Inferior parietal cortex (tissue), 1 donor: ENCODE measurements at regions not wholly inside any gene's neighbourhood (a gene's known extent, or its start where the extent isn't known, plus 50 kb on each side); places are given as distances from the start of the nearest gene placed in this dataset.

ENCODE experiments used
- DNase-seq: peaks from one replicate; pipeline ENCODE4 v3.0.0-alpha.2; 2016; ENCODE audit errors: extremely low spot score

GRCh38 chr2:16412321-16413030 lies 253.2 kb downstream of the CYRIA start:
- no peak for DNase-seq

GRCh38 chr2:16411788-16412187 lies 253.8 kb downstream of the CYRIA start:
- DNase-seq: no peak

- DNase-seq: no peak
Measured at GRCh38 chr2:16409849-16410248, 255.8 kb downstream of the CYRIA start.

- DNase-seq: no peak
Measured at GRCh38 chr2:16409006-16409390, 256.6 kb downstream of the CYRIA start.

DNA sequence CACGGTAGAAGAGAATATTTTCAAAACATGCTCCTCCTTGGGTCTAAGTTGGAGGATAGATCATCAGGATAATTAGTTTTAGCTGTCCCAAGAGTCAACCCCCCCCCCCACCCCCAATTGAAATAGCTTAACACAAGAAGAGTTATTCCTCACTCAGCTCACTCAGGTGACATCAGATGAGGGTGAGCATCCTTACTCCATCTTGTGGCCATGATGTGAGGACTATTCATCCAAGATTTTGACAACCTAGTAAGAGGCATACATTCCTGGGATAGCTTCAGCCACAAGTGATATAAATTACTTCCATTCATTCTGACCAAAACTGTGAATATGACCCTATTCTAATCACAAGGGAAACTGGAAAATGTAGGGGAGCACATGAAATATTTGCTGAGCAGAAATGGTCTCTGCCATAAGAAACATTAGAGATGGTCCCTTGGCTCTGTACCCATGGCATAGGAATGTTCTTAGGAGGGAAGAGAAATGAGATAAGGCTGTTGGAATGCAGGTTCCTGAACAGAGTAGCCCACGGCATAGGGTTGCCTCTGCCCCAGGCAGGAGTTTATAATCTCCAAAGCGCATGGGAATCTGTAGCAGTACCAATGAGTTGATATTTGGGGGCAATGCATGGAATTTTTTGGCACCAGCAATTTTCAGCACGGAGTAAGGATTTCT lies 257.2 kb downstream of the CYRIA start:
- DNase-seq: no peak

GRCh38 chr2:16407358-16407757 lies 258.3 kb downstream of the CYRIA start:
- DNase-seq: no peak

DNA sequence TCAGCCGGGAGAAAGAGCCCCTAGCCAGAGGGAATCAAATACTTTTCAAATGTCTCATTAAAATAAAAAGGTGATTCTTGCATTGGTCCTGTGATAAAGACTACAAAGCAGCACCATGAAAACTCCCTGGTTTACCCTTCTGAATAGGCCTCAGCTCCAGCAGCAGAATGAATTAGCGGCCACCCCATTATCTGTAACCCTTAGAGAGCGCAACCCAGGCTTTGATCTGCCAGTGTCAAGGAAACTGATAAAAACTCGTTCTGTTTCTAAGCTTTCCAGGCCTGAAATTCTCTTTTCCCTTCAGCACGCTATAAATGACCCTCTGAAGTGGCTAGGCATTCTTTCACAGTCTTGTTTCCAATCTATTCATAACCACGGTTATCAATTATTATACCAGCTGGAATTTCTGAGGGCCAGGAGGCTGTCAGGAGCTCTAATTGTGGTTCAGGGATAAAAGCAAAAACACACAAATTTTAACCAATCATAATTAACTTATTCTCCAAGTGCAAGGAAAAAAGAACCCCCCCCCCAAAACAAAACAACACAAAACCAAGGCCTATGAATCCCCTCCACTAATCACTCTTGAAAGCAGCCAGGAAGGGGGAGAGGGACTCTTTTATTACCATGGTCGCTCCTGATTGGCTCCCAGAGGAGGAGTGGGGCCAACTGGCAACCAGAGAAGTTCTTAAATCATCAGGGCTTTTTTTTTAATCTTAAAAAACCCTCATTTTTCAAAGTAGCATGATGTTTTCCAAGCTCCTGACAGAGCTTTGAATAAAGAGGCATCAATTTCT lies 258.9 kb downstream of the CYRIA start:
- DNase-seq: no peak

GRCh38 chr2:16405551-16405950 lies 260.1 kb downstream of the CYRIA start:
- no peak for DNase-seq

DNA sequence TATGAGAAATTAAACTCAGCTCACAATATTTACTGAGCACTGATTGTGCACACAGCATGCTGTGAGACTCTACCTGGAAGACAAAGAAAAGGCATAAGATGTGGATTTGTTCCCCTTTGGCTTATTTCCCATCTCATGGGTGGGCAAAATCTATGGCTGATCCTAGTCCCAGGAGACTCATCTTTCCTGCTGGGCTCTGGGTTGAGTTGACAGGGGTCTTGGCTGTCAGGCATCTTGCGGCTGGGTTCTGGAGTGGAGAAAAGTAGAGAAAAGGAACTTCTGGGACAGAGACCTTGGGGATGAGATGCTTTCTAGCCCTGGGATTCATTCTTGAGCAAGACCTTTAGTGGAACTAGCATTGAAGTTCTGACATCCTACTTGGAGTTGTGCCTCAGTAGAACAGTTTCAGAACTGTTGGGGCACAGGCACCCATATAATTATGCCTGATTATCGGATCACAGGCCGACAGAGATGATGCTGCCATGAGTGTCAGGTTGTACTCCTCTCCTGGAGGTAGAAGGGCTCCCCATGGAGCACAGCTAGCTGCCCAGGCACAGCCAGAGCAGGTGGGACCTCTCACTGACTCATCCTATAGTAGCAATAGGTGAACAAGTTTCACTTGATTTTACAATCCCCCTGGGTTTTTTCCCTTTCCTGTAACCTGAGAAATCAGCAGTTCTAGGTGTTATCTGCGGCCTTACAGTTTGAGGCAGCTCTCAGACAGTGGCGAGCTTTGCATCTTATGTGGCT lies 260.9 kb downstream of the CYRIA start:
- DNase-seq: no peak

DNA sequence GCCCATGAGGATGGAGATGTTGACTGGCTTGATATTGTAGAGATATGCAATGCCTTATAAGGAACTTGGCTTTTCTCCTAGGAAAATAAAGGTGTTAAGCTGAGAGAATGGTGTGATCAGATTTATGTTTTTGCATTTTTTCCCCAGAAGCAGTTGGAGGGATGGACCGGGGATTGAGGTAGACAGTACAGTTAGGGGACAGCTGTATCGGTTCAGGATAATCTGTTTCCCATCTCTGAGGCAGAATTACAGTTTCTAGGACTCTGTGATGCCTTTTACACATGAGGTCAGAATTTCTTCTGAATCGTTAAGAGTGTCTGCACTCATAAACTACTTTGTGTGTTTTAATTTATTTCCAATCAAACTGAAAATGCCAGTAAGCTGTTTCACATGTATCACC lies 261.5 kb downstream of the CYRIA start:
- DNase-seq: no peak

GRCh38 chr2:16402891-16403290 lies 262.7 kb downstream of the CYRIA start:
- DNase-seq: no peak

DNA sequence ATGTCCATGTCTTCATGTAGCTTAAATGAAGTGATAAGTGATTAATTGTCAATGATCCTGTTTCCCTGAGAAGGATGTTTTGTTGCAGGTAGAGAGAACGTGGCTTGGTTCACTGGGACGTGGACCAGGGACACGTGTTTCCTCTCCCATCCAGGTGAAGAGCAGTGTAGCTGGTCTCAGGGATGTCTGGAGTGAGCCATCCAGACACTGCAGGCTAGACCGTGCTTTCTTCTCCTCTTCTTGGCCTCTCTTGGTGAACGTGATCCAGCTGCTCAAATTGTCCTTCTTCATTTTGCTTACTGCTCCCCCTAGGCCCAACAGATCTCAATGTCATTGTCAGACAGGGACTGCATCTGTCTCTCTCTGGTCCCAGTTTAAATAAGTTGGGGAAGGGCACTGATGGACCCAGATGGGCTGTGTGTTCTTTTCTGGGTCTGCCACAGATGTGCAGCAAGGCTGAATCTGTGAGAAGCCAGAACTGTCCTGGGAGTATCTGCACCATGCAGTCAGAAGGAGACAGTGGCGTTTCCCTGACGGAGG lies 263.8 kb downstream of the CYRIA start:
- DNase-seq: no peak

GRCh38 chr2:16400127-16400623 lies 265.5 kb downstream of the CYRIA start:
- DNase-seq: no peak

DNA sequence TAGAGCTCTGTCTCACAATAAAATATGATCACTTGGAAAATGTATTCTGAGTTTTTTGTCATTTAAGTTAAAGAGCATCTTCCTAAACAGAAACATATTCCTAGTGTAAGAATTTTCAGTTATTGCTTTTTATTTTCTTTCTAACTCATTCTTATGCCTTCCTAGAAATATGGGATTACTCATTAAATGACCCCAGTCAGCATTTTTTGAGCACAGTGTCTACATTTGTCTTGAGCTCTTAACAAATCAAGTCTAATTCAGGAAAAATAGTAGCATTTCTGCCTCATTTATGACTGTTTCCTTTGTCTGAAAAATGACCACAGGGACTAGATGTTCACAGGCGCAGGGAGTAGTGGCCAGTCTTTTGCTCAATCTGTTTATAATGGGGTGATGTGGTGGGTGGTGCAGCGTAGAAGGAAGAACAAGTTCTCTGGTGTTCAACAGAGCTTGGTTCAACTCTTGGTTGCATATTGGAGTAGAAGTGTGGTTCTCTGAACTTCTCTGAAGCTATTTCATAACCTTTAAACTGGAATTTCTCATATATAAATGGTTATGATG lies 267.1 kb downstream of the CYRIA start:
- no peak for DNase-seq

- no peak for DNase-seq
Measured at GRCh38 chr2:16397681-16398475, 267.8 kb downstream of the CYRIA start.

- DNase-seq: no peak
Measured at GRCh38 chr2:16396986-16397385, 268.6 kb downstream of the CYRIA start.

DNA sequence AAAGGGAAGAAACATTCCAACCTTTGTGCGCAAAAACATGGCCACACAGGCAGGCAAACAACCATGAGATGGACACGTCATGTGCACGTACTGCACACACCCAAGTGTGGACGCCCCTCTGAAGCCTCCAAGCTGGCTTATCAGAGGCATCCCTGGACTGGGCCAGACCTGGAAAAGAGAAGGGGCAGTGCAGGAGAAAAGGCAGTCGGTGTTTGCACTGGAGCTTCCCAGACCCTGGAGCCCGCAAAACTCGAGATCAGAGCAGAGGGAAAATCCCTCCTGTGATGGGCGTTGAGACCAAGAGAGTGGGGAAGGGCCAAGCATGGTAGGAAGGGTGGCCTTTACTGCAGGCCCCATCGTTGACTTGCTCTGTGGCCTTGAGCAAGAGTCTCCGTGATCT lies 269.5 kb downstream of the CYRIA start:
- DNase-seq: no peak

DNA sequence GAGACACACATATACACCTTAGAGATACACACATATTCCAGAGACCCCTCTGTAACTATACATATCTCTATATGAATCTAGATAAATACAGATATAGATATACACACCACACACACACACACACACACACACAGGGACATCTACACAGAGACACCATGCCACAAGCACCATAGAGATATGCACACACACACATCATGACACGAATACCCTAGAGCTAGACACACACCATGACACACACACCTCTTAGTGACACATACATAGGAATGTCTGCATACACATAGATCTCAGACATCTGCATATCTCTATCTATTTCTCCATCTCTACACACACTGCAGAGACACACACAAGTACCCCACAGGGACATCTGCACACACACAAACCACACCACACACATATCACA lies 270.0 kb downstream of the CYRIA start:
- no peak for DNase-seq

DNA sequence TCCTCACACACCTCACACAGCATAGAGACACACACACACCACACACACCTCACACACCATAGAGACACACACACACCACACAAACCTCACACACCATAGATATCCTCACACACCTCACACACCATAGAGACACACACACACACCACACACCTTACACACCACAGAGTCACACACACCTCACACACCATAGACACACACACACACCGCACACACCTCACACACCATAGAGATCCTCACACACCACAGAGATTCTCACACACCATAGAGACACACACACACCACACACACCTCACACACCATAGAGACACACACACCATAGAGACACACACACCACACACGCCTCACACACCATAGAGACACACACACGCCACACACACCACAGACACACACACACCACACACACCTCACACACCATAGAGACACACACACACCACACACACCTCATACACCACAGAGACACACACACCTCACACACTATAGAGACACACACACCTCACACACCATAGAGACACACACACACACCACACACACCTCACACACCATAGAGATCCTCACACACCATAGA lies 270.6 kb downstream of the CYRIA start:
- DNase-seq: no peak
